NCI-H1694 treated with DMSO at 0.1 percent for 48 hours (cell line): ENCODE measurements at regions not wholly inside any gene's neighbourhood (a gene's known extent, or its start where the extent isn't known, plus 50 kb on each side); places are given as distances from the start of the nearest gene placed in this dataset.

Experiments used
- DNase-seq: peaks from one replicate; lab custom pipeline; 2025; lab: John Stamatoyannopoulos, UW

DNA sequence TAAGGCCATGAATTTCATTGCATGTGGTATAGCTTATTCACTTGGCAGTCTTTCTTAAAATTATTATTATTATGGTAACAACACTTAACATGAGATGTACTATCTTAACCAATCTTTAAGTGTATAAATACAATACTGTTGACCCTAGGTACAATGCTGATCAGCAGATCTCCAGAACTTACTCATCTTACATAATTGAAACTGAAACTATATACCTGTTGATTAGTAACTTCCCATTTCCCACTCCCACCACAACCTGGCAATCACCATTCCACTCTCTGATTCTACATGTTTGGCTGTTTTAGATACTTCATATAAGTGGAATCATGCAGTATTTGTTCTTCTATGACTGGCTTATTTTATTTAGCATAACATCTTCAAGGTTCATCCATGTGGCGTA lies 150.2 kb upstream of the POU2AF2 start:
- no peak for DNase-seq

DNA sequence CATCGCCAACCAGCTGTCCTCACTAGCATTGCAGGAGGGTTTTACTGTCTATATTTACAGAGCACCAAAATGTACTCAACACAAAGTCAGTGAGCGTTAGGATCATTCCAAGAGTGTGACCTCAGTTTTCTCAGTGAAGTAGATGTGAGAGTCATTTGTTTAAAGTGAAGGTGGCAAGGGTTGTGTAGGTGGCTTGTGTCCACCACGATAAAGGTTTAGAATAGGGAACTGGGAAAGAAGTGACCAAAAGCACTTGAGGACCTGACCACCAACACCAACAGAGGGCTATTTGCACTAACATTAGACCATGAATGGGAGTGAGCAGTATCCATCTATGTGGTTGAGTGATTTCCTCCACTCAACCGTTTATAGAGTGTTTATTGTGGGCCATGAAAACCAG lies 152.5 kb upstream of the POU2AF2 start:
- DNase-seq, result no peak

DNA sequence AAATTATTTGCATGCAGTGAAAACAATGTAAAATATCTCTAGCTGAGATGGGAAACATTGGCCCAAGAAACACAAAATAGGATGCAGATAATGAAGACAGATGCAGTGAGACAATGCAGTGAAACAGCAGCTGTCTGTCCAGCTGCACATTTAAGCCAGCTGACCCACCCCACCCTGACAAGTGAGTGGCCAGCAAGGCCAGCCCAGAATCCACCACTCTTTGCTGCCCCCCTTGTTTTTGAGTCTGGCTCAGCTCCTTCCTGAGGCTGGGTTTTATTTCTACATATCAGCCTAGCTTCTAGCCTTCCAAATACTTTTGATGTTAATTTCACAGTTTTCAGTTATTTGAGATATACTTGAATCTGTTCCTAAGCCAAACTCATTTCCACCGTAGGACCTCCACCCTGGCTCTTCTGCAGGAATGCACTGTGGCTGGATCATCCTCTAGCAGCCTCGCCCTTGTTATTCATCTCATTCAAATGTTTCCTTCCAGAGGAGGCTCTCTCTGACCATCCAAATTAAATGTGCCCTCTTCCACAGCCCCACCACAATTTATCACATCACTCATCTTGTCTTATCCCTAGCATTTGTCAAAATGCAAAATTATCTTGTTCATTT lies 154.1 kb upstream of the POU2AF2 start:
- DNase-seq, result no peak

DNA sequence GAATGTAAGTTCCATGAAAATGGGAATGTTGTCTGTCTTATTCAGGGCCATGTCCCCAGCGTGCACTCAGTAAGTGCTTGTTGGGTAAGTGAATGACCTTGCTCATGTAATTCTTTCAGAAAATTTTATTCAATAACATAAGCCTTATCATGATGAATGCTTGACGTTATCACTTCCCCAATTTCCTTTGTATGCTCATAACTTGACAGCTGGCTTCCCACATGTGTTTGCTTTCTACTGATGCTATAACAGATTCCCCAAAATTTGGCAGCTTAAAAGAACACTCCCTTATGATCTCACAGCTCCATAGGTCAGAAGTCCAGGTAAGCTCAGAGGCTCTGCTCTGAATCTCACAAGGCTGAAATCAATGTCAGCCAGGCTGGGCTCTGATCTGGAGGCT lies 155.8 kb upstream of the POU2AF2 start:
- no peak for DNase-seq

DNA sequence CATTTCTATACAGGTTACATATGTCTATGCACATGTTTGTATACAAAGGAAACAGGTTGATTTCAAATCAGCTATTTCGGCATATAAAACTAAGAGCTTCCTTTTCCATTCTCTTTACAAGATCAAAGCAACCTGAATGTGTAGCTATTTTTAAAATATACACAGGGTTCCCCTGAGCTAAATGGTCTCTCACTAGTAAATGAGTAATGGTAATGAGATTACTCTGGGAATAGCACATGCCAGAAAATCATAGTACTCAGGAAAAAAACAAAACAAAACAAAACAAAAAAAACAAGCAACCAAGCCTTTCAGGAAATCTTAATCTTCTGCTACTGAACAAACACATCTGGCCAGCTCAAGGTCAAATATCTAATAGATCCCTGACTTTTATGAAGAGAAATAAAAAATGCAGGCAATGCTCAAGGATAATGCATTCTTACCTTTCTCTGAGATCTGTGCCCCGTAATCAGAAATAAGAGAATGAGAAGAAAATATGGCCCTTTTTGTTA lies 156.6 kb upstream of the POU2AF2 start:
- no peak for DNase-seq

DNA sequence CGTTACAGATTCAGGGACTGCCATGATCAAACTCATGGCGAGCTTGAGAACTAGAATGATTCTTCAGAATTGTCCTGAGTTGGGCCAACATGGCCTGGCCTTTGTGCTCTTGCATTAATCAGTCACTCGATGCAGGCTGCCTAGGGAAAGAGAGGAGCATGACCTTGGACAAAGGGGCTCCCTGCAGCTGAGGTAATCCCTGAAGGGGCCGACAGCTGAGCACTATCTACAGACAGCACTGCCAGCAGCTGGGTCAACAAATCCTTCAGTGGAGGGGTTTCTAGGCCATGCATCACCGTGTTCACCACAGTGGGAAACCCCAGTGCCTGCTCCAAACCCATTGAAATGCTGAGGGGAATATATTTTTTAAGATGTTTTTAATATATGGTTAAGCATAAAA lies 159.5 kb upstream of the POU2AF2 start:
- no peak for DNase-seq

DNA sequence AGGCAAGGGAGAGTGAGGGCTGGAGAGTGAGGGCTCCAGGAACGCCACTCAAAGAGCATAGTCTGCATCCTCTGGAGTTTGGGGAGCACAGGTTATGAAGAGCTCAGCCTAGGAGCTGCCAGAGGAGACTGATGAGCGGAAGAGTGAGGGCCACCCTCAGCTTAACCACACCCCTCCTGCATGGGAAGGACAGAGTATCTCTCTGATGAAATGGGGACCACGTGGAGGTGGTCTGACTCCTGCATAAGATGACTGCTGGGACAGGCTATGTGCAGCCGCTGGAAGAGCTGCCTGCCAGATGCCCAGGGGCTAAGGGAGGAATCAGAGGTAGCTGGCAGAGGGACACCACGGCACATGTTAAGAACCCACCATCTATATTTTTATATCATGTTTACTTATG lies 162.9 kb upstream of the POU2AF2 start:
- no peak for DNase-seq

DNA sequence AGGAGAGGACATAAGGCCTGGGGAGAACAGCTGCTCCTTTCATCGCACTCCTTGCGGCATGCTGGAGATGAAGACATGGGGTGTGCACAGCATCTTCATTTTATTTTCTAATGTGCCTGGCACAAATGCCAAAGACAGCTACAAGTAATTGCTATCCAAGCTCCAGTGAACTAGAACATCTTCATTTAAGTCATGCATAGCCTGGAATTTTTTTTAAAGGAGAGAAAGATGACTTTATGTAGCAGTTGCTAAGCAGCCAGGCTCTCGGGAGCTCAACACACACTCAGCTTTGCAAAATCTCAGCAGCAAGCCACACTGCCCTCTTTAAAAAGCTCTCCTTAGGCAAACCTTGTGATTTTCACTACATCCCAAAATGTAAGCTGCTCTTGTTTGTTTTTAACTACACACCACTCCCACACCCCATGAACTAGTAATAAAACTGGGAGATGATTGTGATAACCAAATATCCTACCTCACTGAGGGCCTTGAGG lies 164.5 kb upstream of the POU2AF2 start:
- DNase-seq, result no peak

DNA sequence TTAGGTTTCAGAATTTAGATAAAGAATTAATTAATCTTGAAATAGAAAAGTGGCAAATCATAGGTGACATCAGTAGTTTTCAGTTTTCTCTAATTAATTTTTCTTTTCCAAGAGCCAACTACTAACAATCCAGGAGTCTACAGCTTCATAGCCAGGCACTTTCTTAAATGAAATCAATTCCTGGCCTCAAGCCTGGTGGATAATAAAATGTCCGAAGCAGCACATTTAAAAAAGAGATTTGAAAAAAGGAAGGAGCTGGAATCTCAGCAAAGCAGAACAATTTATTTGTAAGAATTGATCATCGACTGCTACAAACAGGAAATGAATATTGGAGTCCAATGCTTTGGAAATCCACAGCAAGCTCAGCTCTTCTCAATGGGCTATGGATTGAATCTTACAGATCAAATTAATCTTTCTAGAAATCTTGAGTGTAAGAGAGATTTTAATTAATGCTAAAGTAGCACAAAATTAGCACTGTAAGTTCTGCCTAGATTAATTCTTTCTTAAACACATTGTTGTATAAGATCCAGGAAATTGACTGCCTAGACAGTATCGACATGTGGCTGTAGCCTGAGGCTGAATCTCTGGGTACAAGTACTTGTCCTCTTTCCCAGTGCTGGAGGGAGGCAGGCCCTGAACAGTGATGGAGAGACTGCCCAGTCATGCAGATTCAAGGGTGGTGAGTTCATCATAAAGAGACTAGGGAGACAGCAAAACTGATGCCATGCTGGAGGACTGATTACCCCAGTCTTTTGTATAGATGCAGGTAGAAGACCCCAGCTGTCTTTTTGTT lies 167.8 kb upstream of the POU2AF2 start:
- no peak for DNase-seq

DNA sequence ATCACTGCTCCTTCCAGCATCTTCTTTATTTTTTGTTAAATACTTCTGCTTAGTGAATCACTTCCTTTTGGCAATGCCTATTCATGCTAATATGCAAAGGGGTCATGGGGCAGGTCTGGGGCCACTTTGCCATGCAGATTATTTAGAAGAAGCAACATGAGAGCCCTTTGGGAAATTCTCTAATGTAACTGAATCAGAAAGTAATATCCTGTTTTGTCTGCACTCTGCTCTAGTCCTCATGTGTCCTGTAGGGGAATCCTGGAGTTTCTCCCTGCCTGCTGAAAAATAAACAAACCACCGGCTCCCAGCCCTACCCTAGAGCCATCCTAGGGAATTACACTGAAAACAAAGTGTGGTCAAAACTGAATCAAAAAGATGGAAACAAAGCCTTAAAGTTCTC lies 176.5 kb upstream of the POU2AF2 start:
- no peak for DNase-seq

DNA sequence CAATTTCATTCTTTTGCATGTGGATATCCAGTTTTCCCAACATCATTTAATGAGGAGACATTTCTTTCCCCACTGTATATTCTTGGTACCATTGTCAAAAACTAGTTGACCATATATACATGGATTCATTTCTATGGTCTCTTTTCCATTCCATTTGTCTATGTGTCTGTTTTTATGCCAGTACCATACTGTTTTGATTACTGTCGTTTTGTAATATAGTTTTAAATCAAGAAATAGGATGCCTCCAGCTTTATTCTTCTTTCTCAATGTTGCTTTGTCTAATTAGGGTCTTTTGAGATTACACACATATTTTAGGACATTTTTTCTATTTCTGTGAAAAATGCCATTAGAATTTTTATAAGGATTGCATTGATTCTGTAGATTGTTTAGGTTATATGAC lies 177.5 kb upstream of the POU2AF2 start:
- no peak for DNase-seq

DNA sequence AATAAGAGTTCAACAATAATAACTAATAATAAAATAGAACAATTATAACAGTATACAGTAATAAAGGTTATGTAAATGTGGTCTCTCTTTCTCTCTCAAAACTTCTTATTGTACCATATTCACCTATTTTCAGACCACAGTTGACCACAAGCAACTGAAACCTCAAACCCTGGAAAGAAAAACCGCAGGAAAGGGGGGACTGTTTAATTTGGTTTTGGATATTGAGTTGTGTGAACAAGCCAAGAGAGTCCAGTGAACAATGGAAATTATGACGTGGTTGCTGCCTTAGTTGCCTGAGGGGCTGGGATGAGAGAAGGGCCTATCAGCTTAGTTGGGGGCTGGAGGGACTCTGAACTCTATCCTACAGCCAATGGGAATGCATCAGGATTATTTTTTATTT lies 178.7 kb upstream of the POU2AF2 start:
- no peak for DNase-seq

DNA sequence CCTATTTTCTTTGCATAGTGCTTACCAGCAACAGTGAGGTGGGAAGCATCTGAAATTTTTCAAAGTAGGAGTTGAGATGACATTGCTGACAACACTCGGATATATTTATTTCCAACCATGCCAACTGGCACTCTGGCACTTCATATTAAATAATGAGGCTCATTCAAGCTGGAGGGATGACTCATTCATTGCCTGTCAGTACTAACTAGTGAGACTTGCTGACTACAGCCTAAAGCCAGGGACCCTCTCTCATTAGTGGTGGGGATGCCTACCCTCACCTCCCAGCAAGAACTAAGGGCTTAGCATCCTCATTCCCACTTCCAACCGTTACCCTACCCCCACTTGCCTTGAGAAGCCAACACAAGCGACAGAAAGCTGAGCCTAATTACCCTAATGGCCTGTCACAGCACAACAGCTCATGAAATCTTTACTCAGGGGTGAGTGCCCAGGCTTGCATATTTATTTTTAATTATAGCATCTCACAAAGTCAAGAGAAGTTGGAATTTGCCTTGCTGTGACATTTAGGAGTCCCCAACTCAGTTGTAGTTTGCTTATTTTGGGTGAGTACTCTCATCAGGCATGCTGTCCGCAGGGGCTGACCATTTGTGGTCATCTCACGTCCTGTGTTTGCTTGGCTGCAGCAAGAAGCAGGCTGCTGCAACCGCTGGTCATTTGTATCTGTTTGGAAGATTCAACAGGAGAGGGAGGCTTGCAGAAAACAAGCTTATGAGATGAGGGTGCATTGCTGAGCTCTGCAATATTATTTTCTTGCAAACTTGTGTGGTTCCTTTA lies 181.6 kb upstream of the POU2AF2 start:
- peak; percentile 27 for DNase-seq

DNA sequence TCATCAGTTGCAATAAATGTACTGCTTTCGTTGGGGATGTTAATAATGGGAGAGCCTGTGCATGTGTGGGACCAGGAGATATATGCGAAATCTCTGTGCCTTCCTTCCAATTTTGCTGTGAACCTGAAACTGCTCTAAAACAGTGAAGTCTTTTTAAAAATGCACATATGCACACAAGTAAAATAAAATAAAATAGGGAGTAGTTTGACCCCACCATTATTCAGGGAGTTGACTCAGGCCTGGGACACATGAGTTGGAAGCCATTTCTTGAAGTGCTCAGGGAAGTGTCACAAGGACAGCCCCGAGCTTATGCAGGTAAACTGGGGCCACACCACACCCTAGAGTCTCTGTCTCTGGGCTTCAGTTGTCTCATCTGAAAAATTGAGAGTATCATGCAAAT lies 183.1 kb upstream of the POU2AF2 start:
- DNase-seq, result no peak

DNA sequence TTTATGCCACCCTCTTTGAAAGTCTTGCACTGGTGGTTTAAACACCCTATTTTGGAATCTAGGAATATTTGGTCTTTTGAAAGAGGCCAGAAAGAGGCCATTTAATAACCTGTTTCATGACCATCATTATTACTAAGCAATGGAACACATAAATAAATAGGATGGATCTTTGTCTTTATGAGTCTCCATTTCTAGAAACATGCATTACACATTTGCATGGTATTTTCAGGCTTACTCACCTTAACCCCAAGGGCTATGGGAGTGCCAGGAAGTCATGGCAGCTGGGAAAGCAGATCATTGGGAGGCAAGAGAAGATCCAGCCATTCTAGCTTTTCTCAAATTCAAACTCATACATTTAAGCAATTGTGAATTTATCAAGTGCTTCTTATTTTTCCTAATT lies 185.8 kb upstream of the POU2AF2 start:
- no peak for DNase-seq

DNA sequence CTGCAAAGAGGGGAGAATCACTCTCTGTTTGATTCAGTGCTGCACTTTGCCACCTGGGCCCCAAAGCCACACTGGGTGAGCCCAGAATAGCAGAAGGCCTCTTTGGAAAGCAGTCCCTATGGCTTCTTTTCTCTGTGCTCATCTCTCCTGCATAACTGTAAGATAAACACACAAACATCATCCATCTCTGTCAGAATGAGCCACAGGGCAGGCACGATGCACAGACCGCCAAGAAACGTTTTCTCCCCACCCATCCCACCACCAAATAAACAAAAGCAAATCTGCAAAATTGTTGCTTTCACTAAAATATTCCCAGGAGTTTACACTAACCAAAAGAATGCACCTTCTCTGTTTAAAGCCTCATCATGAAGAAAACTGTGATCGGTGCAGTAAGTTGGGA lies 196.4 kb upstream of the POU2AF2 start:
- DNase-seq, result no peak

DNA sequence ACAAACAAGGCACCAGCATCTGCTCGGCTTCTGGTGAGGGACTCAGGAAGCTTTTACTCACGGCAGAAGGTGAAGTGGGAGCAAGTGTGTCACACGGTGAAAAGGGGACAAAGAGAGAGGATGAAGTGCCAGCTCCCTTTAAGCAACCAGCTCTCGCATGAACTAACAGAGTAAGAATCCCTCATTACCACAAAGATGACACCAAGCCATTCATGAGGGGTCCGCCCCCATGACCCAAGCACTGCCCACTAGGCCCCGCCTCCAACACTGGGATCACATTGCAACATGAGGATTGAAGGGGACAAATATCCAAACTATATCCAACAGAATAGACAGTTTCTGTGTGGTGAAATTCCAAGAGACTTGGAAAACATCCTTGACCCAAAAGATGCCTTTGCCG lies 198.2 kb upstream of the POU2AF2 start:
- DNase-seq, result no peak

DNA sequence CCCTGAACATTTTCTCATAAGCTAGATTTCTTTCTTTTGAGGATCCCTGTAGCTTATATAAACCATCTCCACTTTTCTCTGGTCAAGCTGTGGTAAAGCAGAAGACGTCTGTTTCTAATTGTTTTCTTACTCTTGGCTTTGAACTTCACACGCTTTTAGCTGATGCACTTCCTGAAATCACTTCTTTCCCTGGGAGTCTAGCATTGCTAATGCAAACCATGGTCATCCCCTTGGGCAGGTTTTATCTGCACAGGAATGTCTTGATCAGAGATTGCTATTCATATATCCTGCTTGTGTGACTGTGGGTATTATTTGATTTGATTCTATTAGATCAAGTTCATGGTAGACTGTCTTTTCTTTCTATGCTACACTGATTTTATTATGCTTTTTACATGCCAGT lies 199.2 kb upstream of the POU2AF2 start:
- no peak for DNase-seq

DNA sequence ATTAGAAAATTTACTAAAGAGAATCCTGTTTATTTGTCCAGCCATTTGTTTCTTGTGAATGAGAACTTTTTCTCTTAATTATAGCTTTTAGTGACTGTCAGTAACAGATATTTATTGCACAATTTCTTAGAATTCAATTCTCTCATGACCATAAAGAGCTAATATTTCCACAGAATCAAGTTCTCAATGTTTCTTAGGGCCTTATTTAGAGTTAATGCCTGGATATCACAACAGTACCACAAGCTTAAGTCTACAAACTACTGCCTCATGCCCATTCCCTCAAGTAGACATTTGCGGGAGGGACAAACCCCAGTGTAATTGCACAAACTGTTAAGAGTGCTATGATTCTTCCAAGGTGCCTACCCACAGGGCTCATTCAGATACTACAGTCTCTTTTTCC lies 199.7 kb upstream of the POU2AF2 start:
- DNase-seq, result no peak

DNA sequence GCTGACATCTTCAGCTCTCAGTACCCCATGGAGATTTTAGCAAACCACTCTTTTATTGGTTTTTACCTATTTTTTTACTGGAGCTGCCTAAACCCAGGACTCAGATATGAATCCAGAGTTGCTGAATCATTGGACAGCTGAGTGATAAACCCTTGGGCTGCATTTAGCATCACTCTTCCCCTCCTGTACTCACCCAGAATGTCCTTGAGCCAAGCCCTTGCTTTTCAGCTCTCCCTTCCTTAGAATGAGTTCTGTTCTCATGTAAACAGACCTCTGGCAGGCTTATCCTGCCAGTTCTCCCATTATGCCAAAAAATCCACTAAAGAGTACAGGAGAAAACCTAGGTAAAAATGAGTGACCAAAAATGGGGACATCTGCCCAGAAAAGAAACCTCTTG lies 200.1 kb upstream of the POU2AF2 start:
- DNase-seq, result no peak

DNA sequence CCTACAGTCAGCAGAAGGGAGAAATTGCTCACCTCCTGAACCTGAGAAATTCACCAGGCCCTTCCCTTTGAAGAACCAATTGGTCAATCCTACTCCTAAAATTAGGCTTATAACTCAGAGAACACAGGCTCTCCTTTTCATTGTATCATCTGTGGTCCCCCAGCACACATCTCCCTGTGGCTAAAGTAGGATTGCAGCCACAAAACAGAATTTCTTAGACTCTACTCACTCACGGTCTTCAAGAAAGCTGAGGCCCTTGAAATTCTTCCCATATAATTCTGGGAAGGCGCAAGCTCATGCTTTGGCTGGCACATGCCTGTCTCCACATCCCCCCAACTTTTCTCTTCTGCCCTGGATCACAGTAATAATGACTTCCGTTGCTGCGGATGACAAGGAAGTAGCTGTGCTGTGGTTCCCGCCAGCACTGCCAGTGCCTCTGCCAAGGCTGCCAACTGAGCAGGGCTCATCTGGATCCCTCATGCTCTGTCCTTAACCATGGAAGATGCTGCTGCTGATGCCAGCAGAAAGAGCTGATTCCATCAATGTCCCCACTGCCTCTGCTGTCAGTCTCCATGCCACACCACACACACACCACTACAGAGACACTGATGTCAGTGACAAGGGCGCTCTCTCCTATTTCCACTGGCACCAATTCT lies 200.6 kb upstream of the POU2AF2 start:
- DNase-seq, result no peak

DNA sequence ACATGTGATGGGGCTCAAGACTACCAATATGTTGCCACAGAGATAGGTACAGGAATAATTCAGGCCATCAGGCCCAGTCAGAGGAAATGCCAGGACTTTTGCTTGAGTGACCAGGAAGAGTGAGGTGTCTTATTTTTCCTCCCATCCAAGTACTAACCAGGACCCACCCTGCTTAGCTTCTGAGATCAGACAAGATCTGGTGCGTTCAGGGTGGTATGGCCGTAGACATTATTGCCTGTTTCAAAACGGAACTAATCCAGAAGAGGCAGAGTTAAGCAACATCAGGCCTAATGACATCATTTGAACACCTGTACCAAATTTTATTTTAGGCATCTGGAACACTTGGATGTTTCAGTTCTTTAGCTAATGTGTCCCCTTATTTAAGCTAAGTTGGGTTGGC lies 205.5 kb upstream of the POU2AF2 start:
- DNase-seq, result no peak
